SK-N-MC (cell line): ENCODE measurements at regions not wholly inside any gene's neighbourhood (a gene's known extent, or its start where the extent isn't known, plus 50 kb on each side); places are given as distances from the start of the nearest gene placed in this dataset.
"Not testable (repeated sequence)": the region's sequence is repeated elsewhere in the genome, so short reads cannot be mapped to it uniquely, and the experiment has no call there.

Source experiments
- DNase-seq: peaks from one replicate; pipeline ENCODE4 v3.0.0-alpha.2; 2011; ENCODE audit warnings: low read depth, low spot score
- H3K27ac ChIP-seq: fragments of 200-600 bp; sonication (generic); 2 replicates; pipeline ENCODE4 v1.5.1; 2016; ENCODE audit warnings: mixed run types
- H3K36me3 ChIP-seq: fragments of 200-600 bp; sonication (generic); 2 replicates; pipeline ENCODE4 v1.6.1; 2017; ENCODE audit warnings: antibody characterized with exemption, low read length, mixed read lengths; ENCODE audit not compliant: insufficient read depth
- H3K4me3 ChIP-seq: fragments of 200-600 bp; sonication (generic); 2 replicates; pipeline ENCODE4 v1.5.1; 2016
- H3K9ac ChIP-seq: fragments of 200-600 bp; sonication (generic); 2 replicates; pipeline ENCODE4 v1.8.0; 2017; ENCODE audit warnings: mixed run types, mixed read lengths; ENCODE audit not compliant: insufficient read length
- H3K9me3 ChIP-seq: fragments of 200-600 bp; sonication (generic); 2 replicates; pipeline ENCODE4 v1.6.1; 2017; ENCODE audit warnings: low read depth, mild to moderate bottlenecking, antibody characterized with exemption, low read length, moderate library complexity, mixed read lengths
- EZH2 ChIP-seq: fragments of 200-600 bp; sonication (generic); IDR thresholded peaks from one replicate; pipeline ENCODE4 v1.6.1; 2017; ENCODE audit warnings: antibody characterized with exemption
- FOXP2 ChIP-seq: optimal IDR thresholded peaks from 2 replicates; pipeline ENCODE3; 2011; ENCODE audit warnings: mild to moderate bottlenecking, moderate library complexity; ENCODE audit not compliant: insufficient read depth; ENCODE audit errors: extremely low read length, control extremely low read depth
- POLR2AphosphoS5 ChIP-seq: IDR thresholded peaks from 2 replicates; pipeline ENCODE4 v1.6.1; 2012; ENCODE audit warnings: mild to moderate bottlenecking, low read depth, low read length, borderline replicate concordance

DNA sequence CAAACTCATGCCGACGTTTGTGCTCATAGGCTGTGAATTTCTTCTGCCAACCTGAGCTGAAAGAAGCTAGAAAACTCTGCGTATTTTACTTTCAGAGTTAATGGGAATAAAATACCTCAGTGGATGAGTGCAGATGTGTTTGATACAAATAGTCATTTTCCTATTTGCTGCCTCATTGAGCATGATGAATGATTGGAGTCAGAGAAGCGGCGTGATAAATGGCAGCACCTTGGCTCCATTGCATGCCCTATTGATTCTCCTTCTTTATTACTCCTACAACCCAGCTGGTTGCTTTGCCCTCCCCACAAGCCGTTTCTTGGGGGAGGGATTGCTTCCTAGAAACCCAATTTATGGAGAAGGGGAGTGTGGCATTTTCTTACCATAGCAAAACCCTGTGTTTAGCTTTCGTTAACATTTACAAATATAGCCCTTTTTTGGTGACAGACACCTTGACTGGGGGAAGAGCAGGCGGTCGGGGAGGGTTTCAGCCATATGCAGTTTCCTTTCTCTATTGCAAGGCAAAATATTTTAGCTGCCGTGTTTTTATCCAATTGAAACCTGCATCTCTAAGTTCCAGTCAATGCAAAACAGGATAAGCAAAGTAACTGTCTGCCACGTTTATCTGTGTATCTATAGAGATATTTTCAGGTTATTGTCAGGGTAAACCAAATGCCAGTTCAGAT is 93.1 kb upstream of the TBCA start:
- no peak overlapping the region for H3K27ac ChIP-seq
- H3K36me3 ChIP-seq = no peaks in the 10 kb centered on the region
- DNase-seq = no peak
- TF ChIP-seq FOXP2 = no peak
- TF ChIP-seq POLR2AphosphoS5 = no peak
- TF ChIP-seq EZH2 = no peak
- H3K9me3 ChIP-seq = no peaks in the 10 kb centered on the region
- H3K4me3 ChIP-seq = no peak overlapping the region
- no peak overlapping the region for H3K9ac ChIP-seq

DNA sequence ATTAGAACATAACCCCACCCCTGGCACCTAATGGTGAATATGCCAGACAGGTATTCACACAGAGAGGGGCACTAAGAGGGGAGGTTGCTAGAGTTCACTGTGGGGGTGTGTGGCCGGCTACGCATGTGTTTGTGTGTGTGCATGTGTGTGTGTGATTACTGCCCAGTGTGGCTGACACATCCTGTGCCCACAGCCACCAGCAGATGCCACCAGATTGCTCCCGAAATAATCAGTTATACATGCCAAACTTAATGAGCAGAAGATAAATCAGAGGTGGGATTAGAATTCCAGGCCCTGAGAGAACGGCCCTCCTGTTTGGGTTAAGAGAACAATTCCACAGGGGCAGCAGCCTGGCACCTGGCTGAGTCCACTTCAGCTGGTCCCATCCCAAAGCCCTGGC is 91.8 kb upstream of the TBCA start:
- no peaks in the 10 kb centered on the region for H3K9me3 ChIP-seq
- no peak overlapping the region for H3K4me3 ChIP-seq
- H3K9ac ChIP-seq = no peak overlapping the region
- DNase-seq = no peak
- H3K36me3 ChIP-seq = no peaks in the 10 kb centered on the region
- no peak overlapping the region for H3K27ac ChIP-seq
- TF ChIP-seq EZH2 = no peak
- no peak for TF ChIP-seq POLR2AphosphoS5
- TF ChIP-seq FOXP2 = no peak

DNA sequence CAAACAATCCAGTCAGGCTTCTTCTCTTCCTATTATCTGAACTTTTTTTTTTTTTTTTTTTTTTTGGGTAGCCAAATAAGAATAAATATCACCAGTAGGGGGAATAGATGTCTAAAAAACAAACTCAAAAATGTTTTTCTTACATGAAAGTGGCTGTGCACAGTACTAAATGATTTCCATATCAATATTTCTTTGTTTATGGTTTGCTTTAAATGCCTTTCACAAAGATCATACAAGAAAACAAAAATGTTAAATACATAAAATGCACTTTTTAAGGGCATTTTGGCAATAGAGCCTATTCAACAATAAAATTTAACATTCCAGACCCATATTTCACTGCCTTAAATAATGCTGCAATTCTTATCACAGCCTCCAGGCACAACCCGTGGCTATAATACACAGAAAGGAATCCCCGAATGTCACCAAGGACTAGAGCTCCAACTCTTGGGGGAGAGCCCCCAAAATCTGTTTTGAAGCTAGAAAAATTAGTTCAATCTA is 91.1 kb upstream of the TBCA start:
- H3K9ac ChIP-seq = no peak overlapping the region
- TF ChIP-seq FOXP2 (no peak), POLR2AphosphoS5 (no peak), EZH2 (no peak)
- no peak overlapping the region for H3K4me3 ChIP-seq
- no peak for DNase-seq
- H3K36me3 ChIP-seq = no peaks in the 10 kb centered on the region
- no peak overlapping the region for H3K27ac ChIP-seq
- H3K9me3 ChIP-seq = no peaks in the 10 kb centered on the region

DNA sequence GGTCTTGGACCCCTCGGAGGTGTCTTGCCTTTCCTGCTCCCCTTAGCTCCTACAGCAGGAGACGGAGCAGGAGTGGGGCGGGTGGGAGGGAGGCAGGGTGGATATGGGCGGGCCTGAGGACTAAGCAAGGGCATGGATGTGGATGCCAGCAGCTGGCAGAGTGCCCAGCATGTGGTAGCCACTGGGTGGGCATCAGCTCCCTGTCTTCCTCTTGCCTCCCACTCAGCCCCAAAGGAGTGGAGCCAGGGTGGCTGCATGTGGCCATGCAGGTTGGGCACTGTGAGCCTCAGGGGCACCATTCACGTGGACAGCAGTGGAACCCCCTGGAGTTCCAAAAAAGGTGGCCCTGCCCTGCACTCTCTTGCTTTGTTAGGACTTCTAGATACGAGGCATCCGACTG is 90.1 kb upstream of the TBCA start:
- Histone ChIP-seq H3K27ac (no peak overlapping the region), H3K9me3 (no peaks in the 10 kb centered on the region), H3K36me3 (no peaks in the 10 kb centered on the region), H3K4me3 (no peak overlapping the region), H3K9ac (no peak overlapping the region)
- no peak for DNase-seq
- TF ChIP-seq FOXP2 (no peak), POLR2AphosphoS5 (no peak), EZH2 (no peak)

DNA sequence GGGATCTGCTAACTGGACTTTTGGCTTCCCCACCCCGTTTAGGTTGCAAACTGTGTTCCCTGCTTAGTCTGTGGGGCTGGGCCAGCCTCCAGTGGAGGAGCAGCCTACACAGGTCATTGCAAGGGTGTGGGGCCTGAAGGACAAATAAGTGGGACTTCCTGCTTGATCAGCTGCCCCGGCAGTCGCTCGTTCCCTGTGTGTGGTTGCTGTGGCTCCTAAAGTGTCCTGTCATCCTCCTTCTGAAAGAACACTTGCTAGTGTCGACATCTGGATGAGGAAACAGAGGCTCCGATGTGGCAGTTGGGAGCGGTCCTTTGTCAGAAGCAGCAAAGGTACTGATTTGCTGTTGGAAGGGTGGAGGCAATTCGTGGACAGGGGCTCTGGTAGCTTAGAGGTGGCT is 88.9 kb upstream of the TBCA start:
- H3K36me3 ChIP-seq = no peaks in the 10 kb centered on the region
- no peak overlapping the region for H3K27ac ChIP-seq
- no peak overlapping the region for H3K9ac ChIP-seq
- H3K4me3 ChIP-seq = no peak overlapping the region
- no peak for TF ChIP-seq FOXP2
- no peak for TF ChIP-seq POLR2AphosphoS5
- H3K9me3 ChIP-seq = no peaks in the 10 kb centered on the region
- DNase-seq = no peak

DNA sequence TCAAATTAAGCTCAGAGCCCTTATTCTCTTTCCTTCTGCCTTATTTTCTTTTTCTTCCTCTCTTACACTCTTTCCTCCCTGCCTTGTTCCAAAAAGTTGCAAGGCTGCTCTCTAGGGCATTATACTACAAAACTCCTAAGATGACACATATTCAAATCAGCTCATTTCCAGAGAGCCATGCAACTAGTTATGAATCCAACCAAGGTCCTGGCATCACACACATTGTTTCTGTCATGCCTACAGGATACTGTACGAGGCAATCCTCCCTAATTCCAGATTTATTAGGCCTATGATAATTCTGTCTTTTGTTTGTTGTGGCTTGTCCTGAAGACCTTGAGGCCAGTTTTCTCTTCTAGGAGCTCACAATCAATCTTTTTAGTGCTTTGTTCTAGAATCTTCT is 87.0 kb upstream of the TBCA start:
- no peak overlapping the region for H3K4me3 ChIP-seq
- no peak for TF ChIP-seq EZH2
- no peak for TF ChIP-seq POLR2AphosphoS5
- TF ChIP-seq FOXP2 = no peak
- no peaks in the 10 kb centered on the region for H3K36me3 ChIP-seq
- H3K9me3 ChIP-seq = no peaks in the 10 kb centered on the region
- no peak overlapping the region for H3K27ac ChIP-seq
- H3K9ac ChIP-seq = no peak overlapping the region
- DNase-seq = no peak

DNA sequence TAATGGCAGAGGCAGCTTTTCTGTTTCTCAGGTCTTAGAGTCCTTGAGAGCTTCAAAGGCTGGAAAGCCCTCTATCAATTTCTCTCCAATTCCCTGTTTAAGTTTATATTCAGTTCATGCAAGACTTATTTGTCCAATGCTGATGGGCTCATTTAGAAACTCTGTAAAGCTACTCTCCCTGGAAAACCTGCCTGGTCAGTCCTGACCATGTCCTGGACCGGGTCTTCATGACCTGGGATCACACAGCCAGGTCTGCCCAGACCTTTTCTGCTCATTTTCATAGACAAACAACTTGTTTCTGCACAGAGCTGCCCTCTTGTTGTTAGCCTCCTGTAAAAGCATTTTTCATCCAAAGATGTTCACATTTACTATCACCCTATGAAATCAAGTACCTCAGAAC is 85.4 kb upstream of the TBCA start:
- DNase-seq = no peak
- H3K4me3 ChIP-seq = no peak overlapping the region

DNA sequence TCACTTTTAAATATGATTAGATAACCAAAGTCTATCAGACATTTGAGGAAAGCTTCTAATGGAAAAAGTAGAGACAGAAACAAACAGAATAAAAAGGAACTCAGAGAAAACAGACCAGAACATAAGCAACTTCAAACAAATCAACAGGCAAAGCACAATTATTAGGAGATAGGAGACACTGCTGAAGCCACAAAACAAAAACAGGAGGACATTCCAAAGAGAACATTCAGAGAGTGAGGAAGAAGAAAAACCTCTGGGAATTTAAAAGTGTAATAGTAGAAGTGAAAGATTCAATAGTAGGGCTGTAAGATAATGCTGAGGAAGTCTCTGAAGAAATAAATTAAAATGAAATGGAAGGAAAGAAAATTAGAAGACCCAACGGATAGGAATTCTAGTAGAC is 83.2 kb upstream of the TBCA start:
- Histone ChIP-seq H3K36me3 (no peaks in the 10 kb centered on the region), H3K27ac (no peak overlapping the region), H3K4me3 (no peak overlapping the region), H3K9ac (no peak overlapping the region), H3K9me3 (no peaks in the 10 kb centered on the region)
- TF ChIP-seq EZH2 = no peak
- TF ChIP-seq FOXP2 = no peak
- no peak for TF ChIP-seq POLR2AphosphoS5
- no peak for DNase-seq

More for the DNA sequence above, 85.4 kb upstream of the TBCA start:
- no peak overlapping the region for H3K9ac ChIP-seq
- TF ChIP-seq EZH2 (no peak), POLR2AphosphoS5 (no peak), FOXP2 (no peak)
- no peaks in the 10 kb centered on the region for H3K36me3 ChIP-seq
- no peak overlapping the region for H3K27ac ChIP-seq
- H3K9me3 ChIP-seq = no peaks in the 10 kb centered on the region

DNA sequence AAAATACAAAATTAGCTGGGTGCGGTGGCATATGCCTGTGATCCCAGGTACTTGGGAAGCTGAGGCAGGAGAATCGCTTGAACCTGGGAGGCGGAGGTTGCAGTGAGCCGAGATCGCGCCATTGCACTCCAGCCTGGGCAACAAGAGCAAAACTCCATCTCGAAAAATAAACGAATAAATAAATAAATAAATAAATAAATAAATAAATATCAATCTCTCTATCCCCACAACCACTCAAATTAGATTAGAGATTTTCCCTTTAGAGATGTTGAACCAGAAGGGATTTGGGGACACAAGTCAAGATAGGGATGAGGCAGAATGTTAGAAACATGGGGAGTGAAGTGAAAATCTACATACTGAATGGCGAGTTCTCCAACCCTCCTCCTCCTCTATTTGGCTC is 82.5 kb upstream of the TBCA start:
- not testable (repeated sequence) for H3K27ac ChIP-seq, H3K9me3 ChIP-seq, H3K36me3 ChIP-seq, H3K4me3 ChIP-seq, H3K9ac ChIP-seq, DNase-seq
